ENCODE measurements at regions not wholly inside any gene's neighbourhood (a gene's known extent, or its start where the extent isn't known, plus 50 kb on each side); places are given as distances from the start of the nearest gene placed in this dataset.

DNA sequence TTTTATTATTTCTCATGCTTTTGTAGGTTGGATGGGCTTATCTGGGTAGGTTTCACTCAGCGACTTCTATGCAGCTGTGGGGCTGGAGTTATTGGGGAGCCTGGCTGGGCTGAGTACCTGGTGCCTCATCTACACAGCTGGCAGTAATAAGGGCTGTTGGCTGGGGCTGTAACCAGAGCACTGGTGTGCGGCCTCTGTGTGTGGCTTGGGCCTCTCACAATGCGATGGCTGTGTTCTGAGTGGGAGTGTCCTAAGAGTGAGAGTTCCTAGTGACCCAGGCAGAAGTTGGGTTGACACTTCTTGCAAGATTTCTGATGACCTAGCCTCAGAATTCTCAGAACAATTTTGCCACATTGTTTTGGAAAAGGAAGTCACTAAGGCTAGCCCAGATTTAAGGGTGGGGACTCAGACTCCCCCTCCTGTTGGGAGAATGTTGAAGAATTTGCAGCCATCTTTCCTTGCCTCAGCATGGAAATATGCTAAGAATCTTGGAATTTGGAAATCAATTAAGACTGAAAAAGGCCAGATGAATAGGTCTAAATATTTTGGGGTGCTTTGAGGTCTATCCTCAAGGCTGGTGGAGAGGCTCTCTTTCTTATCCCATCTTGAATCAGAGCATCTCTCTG is 158.8 kb downstream of the SCP2D1 start:
- TF ChIP-seq CTCF (conservative IDR thresholded peaks at IDR 0.05 in 1 of 2, IDR thresholded peaks at IDR 0.05 in 1 of 2; ENCODE audit: low read depth in 1 of 2, low read length in 2 of 2) (no peak), EZH2 (IDR thresholded peaks at IDR 0.05; ENCODE audit: low read length, missing control alignments) (no peak)
